CD1c-positive myeloid dendritic cell (primary cell): ENCODE measurements at regions not wholly inside any gene's neighbourhood (a gene's known extent, or its start where the extent isn't known, plus 50 kb on each side); places are given as distances from the start of the nearest gene placed in this dataset.

Experiments used
- DNase-seq: peaks from one replicate; pipeline ENCODE4 v3.0.0-alpha.2; 2016; ENCODE audit errors: extremely low spot score

DNA sequence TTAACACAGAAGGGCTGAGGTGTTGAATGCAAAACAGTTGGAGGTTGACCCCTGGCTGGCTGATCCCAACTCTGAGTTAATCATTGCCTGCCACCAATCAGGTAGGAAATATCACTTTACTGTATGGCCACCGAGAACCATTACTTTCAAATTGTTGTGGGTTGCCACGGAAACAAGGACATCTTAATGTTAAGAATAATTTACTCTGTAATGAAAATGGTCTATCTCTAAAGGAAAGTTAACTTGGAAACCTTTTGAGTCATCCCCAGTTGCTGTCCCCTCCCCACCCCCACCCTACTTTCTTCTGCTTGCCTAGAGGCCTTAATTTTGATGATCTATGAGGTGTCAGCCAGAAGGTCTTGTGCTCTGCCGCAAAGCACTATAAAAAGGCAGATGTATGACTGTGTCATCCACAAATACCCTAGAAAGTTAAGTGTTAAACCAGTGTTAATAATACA is 78.7 kb upstream of the SNRK start:
- no peak for DNase-seq

DNA sequence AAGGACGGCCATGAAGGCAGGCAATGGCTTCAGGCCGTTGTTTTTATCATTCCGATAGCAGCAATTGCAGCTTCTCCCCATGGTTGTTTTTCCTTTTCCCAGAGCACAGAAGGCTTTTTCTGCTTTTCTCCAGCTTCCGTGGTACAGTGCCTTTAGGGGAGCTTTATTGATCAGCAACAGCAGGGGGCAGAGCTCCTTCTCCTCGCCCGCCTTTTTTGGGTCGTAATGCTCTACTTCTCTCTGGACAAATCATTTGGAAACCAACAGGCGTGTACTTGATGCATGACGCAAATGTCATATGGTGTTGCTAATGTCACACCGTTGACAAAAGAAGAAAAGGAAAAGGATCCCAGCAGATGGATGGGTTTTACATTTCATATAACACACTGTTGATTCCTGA is 79.7 kb upstream of the SNRK start:
- no peak for DNase-seq

DNA sequence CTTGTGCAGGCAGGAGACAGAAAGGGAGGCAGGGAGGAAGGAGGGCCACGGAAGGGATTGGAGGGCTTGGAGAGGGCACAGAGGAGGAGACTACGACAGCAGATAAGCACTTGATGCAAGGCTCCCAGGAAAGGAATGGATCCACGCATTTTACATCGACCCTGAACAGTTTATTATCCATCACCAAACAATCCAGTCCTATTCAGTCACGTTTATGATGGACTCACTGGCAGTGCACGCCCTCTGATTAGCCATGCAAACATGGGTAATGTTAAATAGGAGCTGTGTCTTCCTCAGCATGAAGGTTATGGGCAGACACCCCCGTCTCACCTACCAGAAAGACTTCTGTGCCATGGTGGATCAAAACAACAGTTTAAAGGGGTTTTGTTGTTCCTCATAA is 80.2 kb upstream of the SNRK start:
- no peak for DNase-seq

DNA sequence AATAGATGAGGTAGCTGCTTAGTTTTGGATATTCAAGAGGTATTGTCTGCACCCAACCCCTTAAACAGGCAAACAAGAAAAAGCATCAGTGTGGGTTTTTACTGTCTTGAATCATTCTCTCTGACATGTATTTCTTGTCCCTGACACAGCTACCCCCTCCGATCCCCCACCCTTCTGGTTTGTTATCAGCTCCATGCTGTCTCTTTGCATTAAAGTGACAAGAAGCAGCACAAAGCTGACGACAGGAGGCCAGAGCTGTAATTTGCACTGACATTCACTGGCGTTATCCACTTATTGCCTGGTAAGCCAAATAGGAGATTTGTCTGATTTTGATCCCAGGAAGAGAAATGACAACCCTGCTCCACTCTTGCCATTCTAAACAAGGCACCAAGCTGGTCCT is 83.3 kb upstream of the SNRK start:
- DNase-seq = no peak

DNA sequence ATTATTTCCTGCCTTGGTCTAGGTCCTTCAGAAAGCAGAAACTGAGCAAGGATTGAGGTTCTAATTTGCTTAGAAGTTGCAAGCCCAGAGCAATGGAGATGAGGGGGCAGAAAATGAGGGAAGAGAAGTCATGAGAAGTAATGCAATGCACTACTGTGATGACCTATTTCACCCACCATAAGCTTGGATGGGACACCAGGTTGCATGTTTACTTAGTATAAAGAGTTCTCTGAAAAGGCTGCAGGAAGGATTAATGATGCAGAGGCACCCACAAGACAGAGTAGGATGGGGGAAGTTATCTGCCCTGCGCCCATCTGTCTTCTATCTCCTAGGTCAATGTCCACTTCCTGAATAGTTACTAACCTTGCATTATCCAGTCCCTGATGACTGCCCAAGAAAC is 84.8 kb upstream of the SNRK start:
- DNase-seq = no peak

DNA sequence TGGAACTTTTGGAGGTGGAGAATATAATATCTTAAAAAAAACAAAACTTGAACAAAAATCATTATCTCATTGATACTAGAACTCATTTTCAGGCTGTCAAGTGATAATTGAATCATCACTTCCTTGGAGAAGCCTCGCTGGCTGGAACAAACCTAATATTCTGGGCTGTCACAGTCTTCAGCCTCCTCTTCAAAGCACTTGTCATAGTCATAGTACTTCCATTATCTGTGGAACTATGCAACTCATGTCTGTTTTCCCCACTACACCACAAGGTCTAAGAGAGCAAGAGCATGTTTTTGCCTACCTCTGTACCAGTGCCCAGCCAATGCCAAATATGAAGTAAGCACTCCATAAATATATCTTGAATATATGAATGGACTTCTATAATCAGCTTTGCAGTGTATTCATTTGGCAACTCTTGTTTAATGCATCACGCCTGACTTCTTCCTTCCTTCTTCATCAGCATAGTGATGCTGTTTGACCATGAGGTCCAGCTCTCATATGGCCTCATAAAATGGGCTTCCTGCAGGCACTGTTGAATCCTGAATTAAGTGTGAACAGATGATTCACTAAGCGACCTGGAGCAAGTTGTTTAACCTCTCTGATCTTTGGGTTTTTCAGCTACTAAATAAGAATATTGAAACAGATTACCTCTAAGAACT is 86.6 kb upstream of the SNRK start:
- DNase-seq = no peak

DNA sequence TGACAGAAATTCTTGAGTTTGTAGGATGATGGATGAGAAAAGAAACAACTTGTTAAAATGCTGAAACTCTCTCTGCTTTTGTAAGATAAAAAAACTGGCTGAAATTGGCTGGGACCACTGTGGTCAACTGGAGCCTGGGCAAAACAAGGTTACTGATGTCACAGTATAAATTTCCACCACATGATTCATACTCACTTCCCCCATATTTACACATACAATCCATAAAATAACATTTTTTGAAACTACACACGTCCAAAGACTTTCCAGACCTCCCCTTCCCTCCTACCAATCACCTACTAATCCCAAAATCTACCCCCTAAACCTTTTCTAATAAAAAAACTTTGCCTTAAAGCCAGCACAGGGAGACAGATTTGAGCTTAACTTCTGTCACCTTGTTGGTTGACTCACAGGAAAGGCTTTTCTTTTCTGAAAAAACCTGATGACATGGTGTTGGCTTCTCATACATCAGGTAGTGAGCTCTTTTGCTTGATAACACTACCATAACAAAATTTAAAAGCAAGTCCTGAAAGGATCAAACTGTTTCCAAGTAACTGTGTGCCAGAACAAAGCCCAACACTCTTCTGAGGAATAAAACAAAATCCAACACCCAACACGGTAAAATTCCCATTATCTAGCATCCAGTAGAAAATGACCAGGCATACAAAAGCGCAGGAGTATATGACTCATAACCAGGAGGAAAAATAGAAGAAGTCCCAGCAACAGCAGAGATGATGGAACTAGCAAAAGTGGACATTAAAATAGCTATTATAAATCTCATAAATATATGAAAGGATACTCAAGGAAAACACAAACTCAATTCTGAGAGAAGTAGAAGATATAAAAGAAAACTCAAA is 87.3 kb upstream of the SNRK start:
- DNase-seq = no peak

DNA sequence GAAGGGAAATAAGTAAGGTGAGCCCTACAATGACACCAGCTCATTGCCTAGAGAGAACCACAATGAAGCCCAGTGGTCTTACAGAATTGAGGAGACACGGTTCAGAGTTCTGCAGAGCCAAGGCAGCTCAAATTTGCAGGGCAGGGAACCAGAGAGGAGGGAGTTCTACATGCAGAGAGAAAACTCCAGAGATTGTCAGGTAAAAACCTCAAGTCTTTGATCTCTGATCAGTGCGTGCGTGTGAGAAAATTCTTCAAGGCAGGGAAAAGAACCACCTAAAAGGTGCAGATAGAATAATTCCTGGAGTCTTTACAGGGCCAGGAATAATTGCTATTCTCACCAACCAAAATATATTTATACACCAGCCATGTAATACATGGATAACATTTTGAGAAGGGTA is 88.0 kb upstream of the SNRK start:
- DNase-seq = no peak

DNA sequence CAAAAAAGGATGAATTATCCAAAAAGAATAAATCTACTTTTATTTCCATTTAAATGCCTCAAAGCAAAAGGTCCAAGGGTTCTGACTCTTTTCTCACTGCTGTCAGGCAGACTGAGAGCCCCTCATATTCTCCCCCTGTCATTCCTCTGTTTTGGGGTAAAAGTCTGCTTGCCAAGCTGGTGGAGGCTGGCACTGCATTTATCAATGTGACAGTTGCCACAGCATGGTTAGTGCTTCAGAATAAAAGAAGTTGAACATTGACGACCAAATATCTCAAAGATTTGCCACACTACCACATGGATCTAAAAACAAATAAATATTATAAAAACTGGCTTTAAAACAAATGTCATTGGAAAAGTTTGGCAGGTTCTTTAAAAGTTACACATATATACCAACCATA is 89.2 kb upstream of the SNRK start:
- DNase-seq = no peak

DNA sequence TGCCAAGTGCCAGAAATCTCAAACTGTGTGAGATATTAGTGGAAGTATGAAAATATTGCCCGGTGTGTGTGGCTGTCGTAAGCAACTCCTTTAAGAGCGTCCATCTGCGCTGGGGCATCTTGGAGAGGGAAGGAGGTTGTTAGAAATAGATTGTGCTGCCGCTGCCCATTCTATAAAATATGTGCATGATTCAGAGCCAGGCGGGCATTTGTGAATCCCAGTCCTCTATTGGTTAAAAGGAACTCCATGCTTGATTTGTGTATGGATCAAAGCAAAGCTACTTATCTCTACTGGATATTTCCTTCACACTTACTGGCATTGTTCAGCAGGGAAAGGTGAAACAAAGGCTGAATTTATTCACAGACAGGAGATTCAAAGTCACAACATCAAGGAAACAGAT is 89.6 kb upstream of the SNRK start:
- DNase-seq = no peak

DNA sequence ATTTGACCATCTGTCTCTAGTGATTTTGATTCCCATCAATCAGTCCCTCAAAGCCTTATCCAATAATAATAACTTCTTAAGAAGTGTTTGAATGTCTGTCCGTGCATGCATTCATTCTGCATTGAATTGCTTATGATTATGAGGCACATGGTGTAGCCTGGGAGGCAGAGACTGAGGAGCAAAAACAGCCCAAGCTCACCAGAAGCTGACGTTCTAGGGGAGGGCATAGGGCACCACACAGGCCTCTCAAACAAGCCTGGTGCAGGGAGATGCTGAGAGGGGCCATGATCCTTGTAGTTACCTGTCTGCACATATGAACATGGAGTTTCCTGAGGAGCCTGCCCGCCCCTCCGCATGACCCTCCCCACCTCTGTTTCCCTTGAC is 89.2 kb upstream of the POMGNT2 start:
- DNase-seq = no peak

DNA sequence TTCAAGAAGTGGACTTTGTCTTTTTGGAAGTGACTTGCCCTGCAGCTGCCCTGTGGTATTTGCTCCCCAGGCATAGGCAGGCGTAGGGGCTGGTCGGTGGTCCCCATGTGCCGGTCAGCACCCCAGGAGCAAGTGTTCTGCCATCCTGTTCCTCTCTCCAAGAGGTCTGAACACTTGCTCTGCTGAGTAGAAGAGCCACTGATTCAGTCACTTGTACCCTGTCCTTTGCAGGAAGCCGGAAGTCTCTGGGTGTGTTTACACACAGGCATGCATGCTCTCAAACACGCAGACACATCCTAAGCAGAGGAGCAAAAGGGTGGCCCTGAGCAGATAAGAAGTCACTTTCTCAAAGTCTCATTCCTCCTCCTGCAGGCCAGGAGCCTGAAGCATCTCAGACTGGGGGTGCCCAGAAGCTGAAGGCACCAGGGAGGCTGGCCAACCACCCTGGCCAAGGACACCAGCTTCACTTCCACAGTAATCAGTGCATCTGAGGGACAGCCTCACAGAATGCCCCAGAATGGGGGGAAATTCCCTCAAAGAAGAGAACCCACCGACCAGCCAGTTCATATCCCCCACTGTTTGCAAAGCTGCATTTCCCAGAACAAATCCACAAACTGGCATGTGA is 88.7 kb upstream of the POMGNT2 start:
- no peak for DNase-seq

DNA sequence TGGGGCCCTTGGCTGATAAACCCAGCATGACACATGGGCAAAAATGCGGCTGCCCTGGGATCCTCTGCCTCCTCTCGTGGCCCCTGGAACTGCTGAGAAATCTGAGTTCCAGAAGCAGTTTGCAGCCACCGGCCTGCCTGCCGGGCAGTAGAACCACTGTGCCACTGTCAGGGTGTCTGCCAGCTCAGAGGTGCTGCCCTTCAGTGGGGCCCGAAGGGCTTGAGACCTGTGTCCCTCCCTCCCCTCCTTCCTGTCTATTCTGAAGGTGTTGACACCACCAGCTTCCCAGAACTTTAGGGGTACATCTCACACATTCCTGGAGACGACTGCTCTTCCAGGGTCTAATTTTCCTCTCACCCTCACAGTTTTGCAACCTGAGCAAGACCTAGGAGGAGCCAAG is 88.2 kb upstream of the POMGNT2 start:
- DNase-seq = no peak

DNA sequence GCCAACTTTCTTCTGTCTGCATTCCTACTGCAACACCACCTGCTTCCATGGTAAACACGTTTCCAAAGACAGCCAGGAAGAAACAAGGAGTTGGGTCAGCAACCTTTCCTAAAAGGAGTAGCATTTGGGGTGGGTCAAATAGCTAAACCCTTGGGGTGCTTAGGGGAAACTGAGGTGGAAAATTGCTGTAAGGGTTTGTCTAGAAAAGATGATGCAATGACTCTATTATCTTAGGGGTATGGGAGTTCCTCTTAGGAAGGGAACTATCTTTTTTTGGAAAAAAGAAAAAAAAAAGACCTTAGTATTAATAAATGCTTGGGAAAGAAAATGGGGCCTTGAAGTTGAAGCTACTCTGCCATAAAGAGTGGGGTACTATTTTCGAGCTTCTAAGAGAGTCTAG is 86.1 kb upstream of the POMGNT2 start:
- no peak for DNase-seq

DNA sequence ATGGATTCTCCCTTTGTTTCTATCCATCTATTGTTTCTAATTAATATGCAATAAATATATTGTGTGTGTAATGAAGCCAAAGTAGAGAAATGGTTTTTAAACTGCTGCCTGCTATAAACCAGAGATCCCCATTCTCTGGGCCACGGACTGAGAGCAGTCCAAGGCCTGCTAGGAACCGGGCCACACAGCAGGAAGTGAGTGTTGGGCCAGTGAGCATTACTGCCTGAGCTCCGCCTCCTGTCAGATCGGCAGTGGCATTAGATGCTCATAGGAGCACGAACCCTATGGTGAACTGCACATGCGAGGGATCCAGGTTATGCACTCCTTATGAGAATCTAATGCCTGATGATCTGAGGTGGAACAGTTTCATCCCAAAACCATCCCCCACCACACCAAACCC is 85.2 kb upstream of the POMGNT2 start:
- DNase-seq = no peak

DNA sequence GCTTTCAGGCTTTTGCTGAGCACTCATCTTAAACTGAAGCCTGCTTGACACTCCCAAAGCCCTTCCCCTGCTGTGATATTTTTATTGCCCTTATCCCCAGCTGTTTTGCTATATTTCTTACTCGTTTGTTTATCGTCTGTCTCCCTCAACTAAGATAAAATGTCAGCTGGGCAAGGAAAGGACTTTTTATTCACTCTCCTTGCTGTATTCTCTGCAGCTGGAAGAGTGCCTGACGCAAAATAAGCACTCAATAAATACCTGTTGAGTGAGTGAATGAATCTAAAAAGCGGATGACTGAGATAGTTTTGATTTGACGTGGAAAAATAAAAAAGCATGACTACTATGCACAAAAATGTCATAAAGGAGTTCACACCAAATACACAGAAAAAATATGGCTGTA is 84.8 kb upstream of the POMGNT2 start:
- no peak for DNase-seq

DNA sequence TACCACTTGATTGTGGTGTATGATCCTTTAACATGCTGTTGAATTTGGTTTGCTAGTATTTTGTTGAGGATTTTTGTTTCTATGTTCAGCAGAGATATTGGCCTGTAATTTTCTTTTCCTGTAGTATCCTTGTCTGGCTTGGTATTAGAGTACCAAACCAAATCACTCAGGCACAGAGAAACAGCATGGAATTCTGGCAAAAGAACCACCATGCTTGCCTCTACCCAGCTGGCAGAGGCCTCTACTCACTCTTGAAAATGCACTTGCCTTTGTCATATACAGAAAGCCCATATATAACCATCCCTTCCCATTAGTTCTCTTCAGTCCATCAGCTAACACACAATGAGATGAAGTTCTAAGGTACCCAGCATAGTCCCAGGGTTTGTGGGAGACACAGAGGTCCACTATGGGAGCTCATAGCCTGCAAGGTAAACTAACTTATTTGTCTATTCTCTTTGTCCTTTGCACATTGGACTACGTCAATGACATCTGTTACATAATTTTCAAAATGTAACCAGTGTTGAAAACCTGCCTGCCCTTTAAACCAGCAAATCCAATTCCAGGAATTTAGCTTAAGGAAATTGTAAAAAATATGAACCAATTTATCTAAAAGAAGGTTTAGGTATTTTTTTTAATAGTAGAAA is 82.1 kb upstream of the POMGNT2 start:
- no peak for DNase-seq

DNA sequence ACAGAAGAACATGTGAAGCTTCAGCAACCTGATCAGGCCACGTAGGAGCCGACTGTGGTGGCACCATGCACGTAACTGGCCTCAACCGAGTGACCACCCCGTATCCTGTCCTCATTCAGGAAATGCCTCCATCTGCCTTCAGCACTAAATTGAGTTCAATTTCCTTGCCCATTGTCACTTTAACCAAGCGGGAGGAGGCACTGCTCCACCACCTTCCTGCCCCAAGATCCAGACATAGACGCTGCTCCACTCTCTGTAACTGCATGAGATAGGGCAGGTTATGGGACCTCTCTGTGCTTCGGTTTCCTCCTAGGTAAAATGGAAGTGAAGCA is 80.1 kb upstream of the POMGNT2 start:
- no peak for DNase-seq

DNA sequence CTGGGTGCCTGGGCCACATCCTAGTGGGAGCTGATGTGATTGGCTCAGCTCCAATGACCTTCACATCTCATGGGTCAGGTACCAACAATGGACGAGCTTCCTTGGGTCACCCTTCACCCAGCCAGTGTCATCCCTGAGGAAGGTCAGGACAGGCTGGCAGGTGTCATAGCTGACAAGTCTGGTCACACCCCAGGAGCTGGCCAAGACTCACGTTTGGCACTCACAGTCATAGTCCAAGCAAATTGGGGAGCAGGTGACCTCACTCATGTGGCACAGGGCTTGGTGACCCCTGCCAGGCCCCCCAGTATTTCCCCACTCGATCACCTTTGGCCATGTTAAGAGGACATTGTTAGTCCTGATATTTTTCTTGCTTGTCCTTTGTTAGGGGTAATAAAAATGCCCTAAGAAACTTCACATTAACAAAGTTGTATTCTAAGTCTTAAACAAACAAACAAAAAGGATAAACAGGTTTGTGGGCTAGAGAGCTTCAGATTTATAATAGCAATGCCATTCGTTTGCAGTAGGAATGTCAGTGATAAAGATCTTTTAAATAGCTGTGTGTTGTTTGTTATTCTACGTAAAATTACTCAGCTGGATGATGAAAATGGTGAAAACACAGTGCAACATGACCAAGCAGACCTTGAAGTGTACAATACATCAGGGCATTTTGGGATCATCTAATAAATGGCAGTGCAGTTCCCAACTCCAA is 79.5 kb upstream of the POMGNT2 start:
- DNase-seq = no peak

DNA sequence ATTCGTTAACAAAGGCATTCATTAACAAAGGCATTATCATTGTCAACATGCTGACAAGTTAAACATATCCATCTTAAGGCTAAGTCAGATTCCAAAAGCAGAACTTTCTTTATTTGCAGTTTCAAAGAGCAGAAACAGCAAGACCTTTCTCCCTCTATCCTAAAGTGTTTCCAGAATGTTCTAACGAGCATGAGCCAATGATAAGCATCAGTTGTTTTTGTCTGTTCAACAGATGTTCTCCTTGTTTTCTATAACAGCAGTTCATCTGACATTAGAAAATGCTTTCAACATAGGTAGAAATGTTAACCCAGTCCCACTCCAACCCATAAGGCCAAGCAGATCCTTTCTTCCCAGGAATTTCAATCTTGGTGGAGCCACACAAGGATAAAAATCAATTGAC is 77.6 kb upstream of the POMGNT2 start:
- no peak for DNase-seq

DNA sequence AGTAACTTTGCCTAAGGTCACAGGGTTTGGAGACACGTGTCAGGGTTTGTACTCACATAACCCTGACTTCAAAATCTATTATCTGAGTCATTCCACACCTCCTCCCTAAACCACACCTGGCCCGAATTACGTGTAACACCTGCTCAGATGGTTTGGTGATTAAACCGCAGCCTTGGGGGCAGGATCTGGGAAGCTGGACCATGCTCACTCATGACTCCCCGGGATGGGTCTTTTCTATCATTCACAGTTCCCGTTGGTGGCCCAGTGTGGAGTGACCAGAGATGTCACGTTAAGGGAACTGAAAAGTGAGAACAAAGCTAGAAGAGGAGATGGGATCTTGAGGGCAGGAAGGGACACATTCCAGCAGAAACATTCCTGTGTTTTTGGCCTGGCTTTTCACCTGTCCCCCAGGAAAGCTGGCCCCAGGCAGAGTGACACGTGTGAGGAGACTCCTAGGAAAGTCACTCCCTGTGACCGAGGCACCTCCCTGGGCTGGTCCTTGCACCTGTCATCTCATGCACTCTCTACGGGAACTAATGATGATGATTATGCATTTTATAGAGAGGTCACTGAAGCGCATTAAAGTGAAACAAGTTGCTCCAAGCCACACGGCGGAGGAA is 75.4 kb upstream of the POMGNT2 start:
- peak; percentile 51 for DNase-seq

DNA sequence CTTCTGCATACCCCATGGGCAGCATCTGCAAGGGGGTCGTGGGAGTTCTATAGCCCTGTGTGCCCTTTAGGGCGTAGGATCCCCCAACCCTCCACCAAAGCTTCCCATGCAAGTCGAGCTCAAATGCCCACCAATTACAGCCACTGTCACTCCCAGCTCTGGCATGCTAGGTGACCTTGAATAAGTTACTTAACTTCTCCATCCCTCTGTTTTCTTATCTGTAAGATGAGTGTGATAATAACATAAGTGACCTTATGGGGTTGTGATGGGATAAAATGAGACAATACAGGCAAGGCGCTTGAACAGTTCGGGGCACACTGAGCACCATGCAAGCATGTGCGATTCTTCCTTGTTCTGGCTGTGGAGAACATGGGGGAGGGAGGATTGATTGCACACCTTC is 74.8 kb upstream of the POMGNT2 start:
- no peak for DNase-seq
